GM19372 (cell line): ENCODE measurements at regions not wholly inside any gene's neighbourhood (a gene's known extent, or its start where the extent isn't known, plus 50 kb on each side); places are given as distances from the start of the nearest gene placed in this dataset.

Experiments used
- ATAC-seq: cut with Tn5 transposase; IDR thresholded peaks from one replicate; pipeline ENCODE4 v1.9.1; 2021; ENCODE audit warnings: mild to moderate bottlenecking, low read depth, moderate library complexity; ENCODE audit not compliant: unreplicated experiment

GRCh38 chr5:163997965-163998364 lies 492.5 kb downstream of the MAT2B start:
- no peak for ATAC-seq

- ATAC-seq = no peak
Measured at GRCh38 chr5:164000241-164000640, 494.8 kb downstream of the MAT2B start.

- no peak for ATAC-seq
Measured at GRCh38 chr5:164000819-164001218, 495.4 kb downstream of the MAT2B start.

- no peak for ATAC-seq
Measured at GRCh38 chr5:164002214-164002613, 496.8 kb downstream of the MAT2B start.

- ATAC-seq = no peak
Measured at GRCh38 chr5:164002628-164003027, 497.2 kb downstream of the MAT2B start.

GRCh38 chr5:164005071-164005470 lies 499.7 kb downstream of the MAT2B start:
- no peak for ATAC-seq

GRCh38 chr5:164007064-164007463 lies 501.6 kb downstream of the MAT2B start:
- no peak for ATAC-seq

GRCh38 chr5:164009621-164010020 lies 504.2 kb downstream of the MAT2B start:
- no peak for ATAC-seq

- ATAC-seq = no peak
Measured at GRCh38 chr5:164010900-164011299, 505.5 kb downstream of the MAT2B start.

GRCh38 chr5:164012371-164012770 lies 507.0 kb downstream of the MAT2B start:
- no peak for ATAC-seq

GRCh38 chr5:164013077-164013670 lies 507.8 kb downstream of the MAT2B start:
- ATAC-seq = peak; percentile 91

GRCh38 chr5:164020116-164020515 lies 514.7 kb downstream of the MAT2B start:
- ATAC-seq = no peak

GRCh38 chr5:164027738-164028137 lies 522.3 kb downstream of the MAT2B start:
- no peak for ATAC-seq

- ATAC-seq = no peak
Measured at GRCh38 chr5:164038128-164038783, 532.8 kb downstream of the MAT2B start.

- no peak for ATAC-seq
Measured at GRCh38 chr5:164041105-164041504, 535.7 kb downstream of the MAT2B start.

- no peak for ATAC-seq
Measured at GRCh38 chr5:164048359-164048926, 543.0 kb downstream of the MAT2B start.

GRCh38 chr5:164051745-164052144 lies 546.3 kb downstream of the MAT2B start:
- no peak for ATAC-seq

- no peak for ATAC-seq
Measured at GRCh38 chr5:164052536-164053093, 547.2 kb downstream of the MAT2B start.

- no peak for ATAC-seq
Measured at GRCh38 chr5:164053123-164053522, 547.7 kb downstream of the MAT2B start.

- no peak for ATAC-seq
Measured at GRCh38 chr5:164054461-164054860, 549.0 kb downstream of the MAT2B start.

GRCh38 chr5:164057121-164057520 lies 551.7 kb downstream of the MAT2B start:
- ATAC-seq = no peak

- no peak for ATAC-seq
Measured at GRCh38 chr5:164058621-164059020, 553.2 kb downstream of the MAT2B start.
